ENCODE measurements at regions not wholly inside any gene's neighbourhood (a gene's known extent, or its start where the extent isn't known, plus 50 kb on each side); places are given as distances from the start of the nearest gene placed in this dataset.

DNA sequence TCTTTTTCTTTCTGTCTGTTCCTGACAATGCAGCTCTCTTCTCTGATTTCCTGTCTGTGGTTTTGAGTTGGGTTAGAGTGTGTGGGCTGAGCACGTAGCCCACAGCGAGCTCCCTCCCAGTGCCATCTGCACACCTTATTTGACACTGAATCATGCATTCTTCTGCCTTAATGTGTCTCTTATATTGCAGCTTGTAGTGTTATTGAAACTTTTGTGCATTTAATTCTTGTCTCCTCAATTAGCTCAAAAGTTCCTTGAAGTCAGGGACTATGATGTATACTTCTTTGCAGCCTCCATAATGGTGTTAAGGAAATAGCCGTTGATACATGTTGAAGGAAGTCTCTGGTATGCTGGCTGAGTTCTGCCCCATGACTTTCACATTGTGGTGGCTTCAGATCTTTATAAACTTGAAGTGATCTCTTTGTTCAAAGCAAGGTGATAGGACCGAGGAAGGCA is 576.2 kb upstream of the CLINT1 start:
- ChIA-PET POLR2A (no interaction called here), CTCF (interaction anchor here (0.6 to 0.9 kb wide), 2 partner anchors 259 to 1481 kb away, joined by 3 to 5 read pairs; no protein-coding TSS in a partner anchor)
- Mint-ChIP-seq H3K9me3 (peaks cover 15% of the 10 kb centered on the region), H3K4me1 (no peaks in the 10 kb centered on the region), H3K36me3 (no peaks in the 10 kb centered on the region), H3K4me3 (no peak overlapping the region), H3K27ac (no peak overlapping the region), H3K27me3 (ENCODE audit: low read depth) (no peaks in the 10 kb centered on the region)
- TF ChIP-seq, protein P1, sequence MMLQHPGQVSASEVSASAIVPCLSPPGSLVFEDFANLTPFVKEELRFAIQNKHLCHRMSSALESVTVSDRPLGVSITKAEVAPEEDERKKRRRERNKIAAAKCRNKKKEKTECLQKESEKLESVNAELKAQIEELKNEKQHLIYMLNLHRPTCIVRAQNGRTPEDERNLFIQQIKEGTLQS (CRISPR knock-in tag; conservative IDR thresholded peaks at IDR 0.05) = no peak
- TF ChIP-seq, protein P2, sequence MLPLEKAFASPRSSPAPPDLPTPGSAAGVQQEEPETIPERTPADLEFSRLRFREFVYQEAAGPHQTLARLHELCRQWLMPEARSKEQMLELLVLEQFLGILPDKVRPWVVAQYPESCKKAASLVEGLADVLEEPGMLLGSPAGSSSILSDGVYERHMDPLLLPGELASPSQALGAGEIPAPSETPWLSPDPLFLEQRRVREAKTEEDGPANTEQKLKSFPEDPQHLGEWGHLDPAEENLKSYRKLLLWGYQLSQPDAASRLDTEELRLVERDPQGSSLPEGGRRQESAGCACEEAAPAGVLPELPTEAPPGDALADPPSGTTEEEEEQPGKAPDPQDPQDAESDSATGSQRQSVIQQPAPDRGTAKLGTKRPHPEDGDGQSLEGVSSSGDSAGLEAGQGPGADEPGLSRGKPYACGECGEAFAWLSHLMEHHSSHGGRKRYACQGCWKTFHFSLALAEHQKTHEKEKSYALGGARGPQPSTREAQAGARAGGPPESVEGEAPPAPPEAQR (CRISPR knock-in tag; IDR thresholded peaks at IDR 0.05) = no peak
- TF ChIP-seq CREM (CRISPR knock-in tag; IDR thresholded peaks at IDR 0.05) (no peak), SMAD4 (CRISPR knock-in tag; IDR thresholded peaks at IDR 0.05) (no peak), TP53 (CRISPR knock-in tag; IDR thresholded peaks at IDR 0.05) (no peak), TEAD1 (CRISPR knock-in tag; IDR thresholded peaks at IDR 0.05) (no peak), FOXP1 (CRISPR knock-in tag; IDR thresholded peaks at IDR 0.05; ENCODE audit: borderline replicate concordance) (no peak), ATF1 (CRISPR knock-in tag; IDR thresholded peaks at IDR 0.05) (no peak), NR3C1 (CRISPR knock-in tag; conservative IDR thresholded peaks at IDR 0.05; ENCODE audit: low read depth) (no peak), ZNF396 (CRISPR knock-in tag; IDR thresholded peaks at IDR 0.05; ENCODE audit: borderline replicate concordance) (no peak), ZNF232 (CRISPR knock-in tag; IDR thresholded peaks at IDR 0.05) (no peak), ZNF219 (CRISPR knock-in tag; IDR thresholded peaks at IDR 0.05; ENCODE audit: borderline replicate concordance) (no peak), ELF4 (CRISPR knock-in tag; IDR thresholded peaks at IDR 0.05; ENCODE audit: low read depth) (no peak), NFYB (CRISPR knock-in tag; conservative IDR thresholded peaks at IDR 0.05; ENCODE audit: low read depth) (no peak), ZNF423 (CRISPR knock-in tag; IDR thresholded peaks at IDR 0.05) (no peak)
- TF ChIP-seq, protein P3, sequence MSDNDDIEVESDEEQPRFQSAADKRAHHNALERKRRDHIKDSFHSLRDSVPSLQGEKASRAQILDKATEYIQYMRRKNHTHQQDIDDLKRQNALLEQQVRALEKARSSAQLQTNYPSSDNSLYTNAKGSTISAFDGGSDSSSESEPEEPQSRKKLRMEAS (CRISPR knock-in tag; IDR thresholded peaks at IDR 0.05) = no peak
- TF ChIP-seq, protein P4, sequence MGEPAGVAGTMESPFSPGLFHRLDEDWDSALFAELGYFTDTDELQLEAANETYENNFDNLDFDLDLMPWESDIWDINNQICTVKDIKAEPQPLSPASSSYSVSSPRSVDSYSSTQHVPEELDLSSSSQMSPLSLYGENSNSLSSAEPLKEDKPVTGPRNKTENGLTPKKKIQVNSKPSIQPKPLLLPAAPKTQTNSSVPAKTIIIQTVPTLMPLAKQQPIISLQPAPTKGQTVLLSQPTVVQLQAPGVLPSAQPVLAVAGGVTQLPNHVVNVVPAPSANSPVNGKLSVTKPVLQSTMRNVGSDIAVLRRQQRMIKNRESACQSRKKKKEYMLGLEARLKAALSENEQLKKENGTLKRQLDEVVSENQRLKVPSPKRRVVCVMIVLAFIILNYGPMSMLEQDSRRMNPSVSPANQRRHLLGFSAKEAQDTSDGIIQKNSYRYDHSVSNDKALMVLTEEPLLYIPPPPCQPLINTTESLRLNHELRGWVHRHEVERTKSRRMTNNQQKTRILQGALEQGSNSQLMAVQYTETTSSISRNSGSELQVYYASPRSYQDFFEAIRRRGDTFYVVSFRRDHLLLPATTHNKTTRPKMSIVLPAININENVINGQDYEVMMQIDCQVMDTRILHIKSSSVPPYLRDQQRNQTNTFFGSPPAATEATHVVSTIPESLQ (CRISPR knock-in tag; IDR thresholded peaks at IDR 0.05) = no peak
- TF ChIP-seq, protein P5, sequence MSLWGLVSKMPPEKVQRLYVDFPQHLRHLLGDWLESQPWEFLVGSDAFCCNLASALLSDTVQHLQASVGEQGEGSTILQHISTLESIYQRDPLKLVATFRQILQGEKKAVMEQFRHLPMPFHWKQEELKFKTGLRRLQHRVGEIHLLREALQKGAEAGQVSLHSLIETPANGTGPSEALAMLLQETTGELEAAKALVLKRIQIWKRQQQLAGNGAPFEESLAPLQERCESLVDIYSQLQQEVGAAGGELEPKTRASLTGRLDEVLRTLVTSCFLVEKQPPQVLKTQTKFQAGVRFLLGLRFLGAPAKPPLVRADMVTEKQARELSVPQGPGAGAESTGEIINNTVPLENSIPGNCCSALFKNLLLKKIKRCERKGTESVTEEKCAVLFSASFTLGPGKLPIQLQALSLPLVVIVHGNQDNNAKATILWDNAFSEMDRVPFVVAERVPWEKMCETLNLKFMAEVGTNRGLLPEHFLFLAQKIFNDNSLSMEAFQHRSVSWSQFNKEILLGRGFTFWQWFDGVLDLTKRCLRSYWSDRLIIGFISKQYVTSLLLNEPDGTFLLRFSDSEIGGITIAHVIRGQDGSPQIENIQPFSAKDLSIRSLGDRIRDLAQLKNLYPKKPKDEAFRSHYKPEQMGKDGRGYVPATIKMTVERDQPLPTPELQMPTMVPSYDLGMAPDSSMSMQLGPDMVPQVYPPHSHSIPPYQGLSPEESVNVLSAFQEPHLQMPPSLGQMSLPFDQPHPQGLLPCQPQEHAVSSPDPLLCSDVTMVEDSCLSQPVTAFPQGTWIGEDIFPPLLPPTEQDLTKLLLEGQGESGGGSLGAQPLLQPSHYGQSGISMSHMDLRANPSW (CRISPR knock-in tag; conservative IDR thresholded peaks at IDR 0.05; ENCODE audit: low read depth) = no peak
- TF ChIP-seq, protein P6, sequence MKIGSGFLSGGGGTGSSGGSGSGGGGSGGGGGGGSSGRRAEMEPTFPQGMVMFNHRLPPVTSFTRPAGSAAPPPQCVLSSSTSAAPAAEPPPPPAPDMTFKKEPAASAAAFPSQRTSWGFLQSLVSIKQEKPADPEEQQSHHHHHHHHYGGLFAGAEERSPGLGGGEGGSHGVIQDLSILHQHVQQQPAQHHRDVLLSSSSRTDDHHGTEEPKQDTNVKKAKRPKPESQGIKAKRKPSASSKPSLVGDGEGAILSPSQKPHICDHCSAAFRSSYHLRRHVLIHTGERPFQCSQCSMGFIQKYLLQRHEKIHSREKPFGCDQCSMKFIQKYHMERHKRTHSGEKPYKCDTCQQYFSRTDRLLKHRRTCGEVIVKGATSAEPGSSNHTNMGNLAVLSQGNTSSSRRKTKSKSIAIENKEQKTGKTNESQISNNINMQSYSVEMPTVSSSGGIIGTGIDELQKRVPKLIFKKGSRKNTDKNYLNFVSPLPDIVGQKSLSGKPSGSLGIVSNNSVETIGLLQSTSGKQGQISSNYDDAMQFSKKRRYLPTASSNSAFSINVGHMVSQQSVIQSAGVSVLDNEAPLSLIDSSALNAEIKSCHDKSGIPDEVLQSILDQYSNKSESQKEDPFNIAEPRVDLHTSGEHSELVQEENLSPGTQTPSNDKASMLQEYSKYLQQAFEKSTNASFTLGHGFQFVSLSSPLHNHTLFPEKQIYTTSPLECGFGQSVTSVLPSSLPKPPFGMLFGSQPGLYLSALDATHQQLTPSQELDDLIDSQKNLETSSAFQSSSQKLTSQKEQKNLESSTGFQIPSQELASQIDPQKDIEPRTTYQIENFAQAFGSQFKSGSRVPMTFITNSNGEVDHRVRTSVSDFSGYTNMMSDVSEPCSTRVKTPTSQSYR (CRISPR knock-in tag; IDR thresholded peaks at IDR 0.05) = no peak
- TF ChIP-seq, protein P7, sequence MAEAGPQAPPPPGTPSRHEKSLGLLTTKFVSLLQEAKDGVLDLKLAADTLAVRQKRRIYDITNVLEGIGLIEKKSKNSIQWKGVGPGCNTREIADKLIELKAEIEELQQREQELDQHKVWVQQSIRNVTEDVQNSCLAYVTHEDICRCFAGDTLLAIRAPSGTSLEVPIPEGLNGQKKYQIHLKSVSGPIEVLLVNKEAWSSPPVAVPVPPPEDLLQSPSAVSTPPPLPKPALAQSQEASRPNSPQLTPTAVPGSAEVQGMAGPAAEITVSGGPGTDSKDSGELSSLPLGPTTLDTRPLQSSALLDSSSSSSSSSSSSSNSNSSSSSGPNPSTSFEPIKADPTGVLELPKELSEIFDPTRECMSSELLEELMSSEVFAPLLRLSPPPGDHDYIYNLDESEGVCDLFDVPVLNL (CRISPR knock-in tag; IDR thresholded peaks at IDR 0.05; ENCODE audit: borderline replicate concordance, low read depth) = no peak
- DNase-seq (ENCODE audit: low spot score) = no peak
- no peak for ATAC-seq

Data from WTC11 (cell line).